Karpas-422 (cell line): ENCODE measurements at regions not wholly inside any gene's neighbourhood (a gene's known extent, or its start where the extent isn't known, plus 50 kb on each side); places are given as distances from the start of the nearest gene placed in this dataset.
"Not testable (repeated sequence)": the region's sequence is repeated elsewhere in the genome, so short reads cannot be mapped to it uniquely, and the experiment has no call there.

Experiments used
- DNase-seq: peaks from one replicate; pipeline ENCODE4 v3.0.0-alpha.2; 2015
- H2AFZ ChIP-seq: fragments of 200-600 bp; sonication (generic); 2 replicates; pipeline ENCODE4 v1.6.1; 2014; ENCODE audit warnings: antibody characterized with exemption, low read length, mixed read lengths
- H3K27ac ChIP-seq: fragments of 200-600 bp; sonication (generic); 2 replicates; pipeline ENCODE4 v1.5.1; 2014; ENCODE audit warnings: mild to moderate bottlenecking, low read length, moderate library complexity
- H3K27me3 ChIP-seq: fragments of 200-600 bp; sonication (generic); 2 replicates; pipeline ENCODE4 v1.6.1; 2014; ENCODE audit warnings: low read length, mixed read lengths
- H3K36me3 ChIP-seq: fragments of 200-600 bp; sonication (generic); 2 replicates; pipeline ENCODE4 v1.6.1; 2014; ENCODE audit warnings: low read length, mixed read lengths; ENCODE audit not compliant: insufficient read depth
- H3K4me1 ChIP-seq: fragments of 200-600 bp; sonication (generic); 2 replicates; pipeline ENCODE4 v1.6.1; 2014; ENCODE audit warnings: mild to moderate bottlenecking, low read length, mixed read lengths
- H3K4me2 ChIP-seq: fragments of 200-600 bp; sonication (generic); 2 replicates; pipeline ENCODE4 v1.6.1; 2014; ENCODE audit warnings: low read length, low read depth, mild to moderate bottlenecking; ENCODE audit not compliant: poor library complexity, severe bottlenecking
- H3K4me3 ChIP-seq: fragments of 200-600 bp; sonication (generic); 2 replicates; pipeline ENCODE4 v1.5.1; 2014; ENCODE audit warnings: mild to moderate bottlenecking, antibody characterized with exemption, low read length, mixed read lengths
- H3K79me2 ChIP-seq: fragments of 200-600 bp; sonication (generic); 2 replicates; pipeline ENCODE4 v1.6.1; 2014; ENCODE audit warnings: mild to moderate bottlenecking, low read length, mixed read lengths
- H3K9ac ChIP-seq: fragments of 200-600 bp; sonication (generic); 2 replicates; pipeline ENCODE4 v1.6.0; 2014; ENCODE audit warnings: low read length
- H3K9me2 ChIP-seq: fragments of 200-600 bp; sonication (generic), shearing (Covaris generic); replicated peaks from 2 replicates; pipeline ENCODE4 v1.6.0; 2014; ENCODE audit warnings: mild to moderate bottlenecking, low read length, moderate library complexity; ENCODE audit not compliant: insufficient read depth
- H3K9me3 ChIP-seq: fragments of 300-700, 200-600 bp; sonication (generic); 2 replicates; pipeline ENCODE4 v1.6.1; 2014; ENCODE audit warnings: low read length, mixed read lengths
- H4K20me1 ChIP-seq: fragments of 200-600 bp; sonication (generic); 2 replicates; pipeline ENCODE4 v1.6.1; 2014; ENCODE audit warnings: mild to moderate bottlenecking, antibody characterized with exemption, low read length, low read depth; ENCODE audit not compliant: insufficient read depth

GRCh38 chr17:63082273-63082861 is 116.3 kb downstream of the TANC2 start:
- Histone ChIP-seq H3K79me2 (no peaks in the 10 kb centered on the region), H3K9me3 (0 out of 2 replicates have a peak, but pooled peaks cover 3% of the 10 kb centered on the region), H3K4me1 (no peaks in the 10 kb centered on the region), H3K27me3 (no peaks in the 10 kb centered on the region), H2AFZ (no peak overlapping the region), H3K9ac (no peak overlapping the region), H3K27ac (no peak overlapping the region), H3K9me2 (no peaks in the 10 kb centered on the region), H4K20me1 (peaks cover 22% of the 10 kb centered on the region), H3K4me3 (no peak overlapping the region), H3K36me3 (no peaks in the 10 kb centered on the region), H3K4me2 (no peak overlapping the region)
- peak; percentile 56 for DNase-seq

DNA sequence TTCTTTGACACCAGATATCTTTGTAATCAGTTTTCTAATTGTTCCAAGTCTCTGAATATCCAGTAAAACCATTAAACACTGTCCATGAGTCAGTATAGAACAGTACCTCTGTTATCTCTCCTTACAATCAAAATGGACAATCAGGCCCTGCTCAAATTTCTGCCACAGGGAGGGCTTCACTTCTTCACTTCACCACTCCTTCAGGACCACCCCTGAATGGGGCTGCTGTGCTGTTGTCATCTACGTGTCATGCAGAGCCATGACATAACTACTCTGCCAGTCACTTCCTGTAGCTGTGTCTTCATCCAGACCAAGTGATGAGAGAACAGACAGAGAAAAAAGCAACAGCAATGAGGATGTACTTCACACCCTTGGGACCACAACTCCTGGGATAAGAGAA is 116.9 kb downstream of the TANC2 start:
- no peaks in the 10 kb centered on the region for H3K79me2 ChIP-seq
- DNase-seq: no peak
- H3K27ac ChIP-seq: no peak overlapping the region

GRCh38 chr17:63086483-63087185 is 120.6 kb downstream of the TANC2 start:
- 0 out of 2 replicates have a peak, but pooled peaks cover 7% of the 10 kb centered on the region for H4K20me1 ChIP-seq
- no peak overlapping the region for H2AFZ ChIP-seq

More for the DNA sequence above, 116.9 kb downstream of the TANC2 start:
- Histone ChIP-seq H3K9me2 (no peaks in the 10 kb centered on the region), H2AFZ (no peak overlapping the region), H3K4me3 (no peak overlapping the region), H3K27me3 (no peaks in the 10 kb centered on the region), H3K36me3 (no peaks in the 10 kb centered on the region), H3K4me1 (no peaks in the 10 kb centered on the region), H3K4me2 (no peak overlapping the region), H3K9me3 (0 out of 2 replicates have a peak, but pooled peaks cover 3% of the 10 kb centered on the region), H4K20me1 (peaks cover 22% of the 10 kb centered on the region), H3K9ac (no peak overlapping the region)

DNA sequence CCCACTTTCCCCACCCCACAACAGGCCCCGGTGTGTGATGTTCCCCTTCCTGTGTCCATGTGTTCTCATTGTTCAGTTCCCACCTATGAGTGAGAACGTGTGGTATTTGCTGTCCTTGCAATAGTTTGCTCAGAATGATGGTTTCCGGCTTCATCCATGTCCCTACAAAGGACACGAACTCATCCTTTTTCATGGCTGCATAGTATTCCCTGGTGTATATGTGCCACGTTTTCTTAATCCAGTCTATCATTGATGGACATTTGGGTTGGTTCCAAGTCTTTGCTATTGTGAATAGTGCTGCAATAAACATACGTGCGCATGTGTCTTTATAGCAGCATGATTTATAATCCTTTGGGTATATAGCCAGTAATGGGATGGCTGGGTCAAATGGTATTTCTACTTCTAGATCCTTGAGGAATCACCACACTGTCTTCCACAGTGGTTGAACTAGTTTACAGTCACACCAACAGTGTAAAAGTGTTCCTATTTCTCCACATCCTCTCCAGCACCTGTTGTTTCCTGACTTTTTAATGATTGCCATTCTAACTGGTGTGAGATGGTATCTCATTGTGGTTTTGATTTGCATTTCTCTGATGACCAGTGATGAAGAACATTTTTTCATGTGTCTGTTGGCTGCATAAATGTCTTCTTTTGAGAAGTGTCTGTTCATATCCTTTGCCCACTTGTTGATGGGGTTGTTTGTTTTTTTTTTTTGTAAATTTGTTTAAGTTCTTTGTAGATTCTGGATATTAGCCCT is 124.5 kb downstream of the TANC2 start:
- H3K9me2 ChIP-seq, H3K36me3 ChIP-seq, H3K9me3 ChIP-seq, DNase-seq, H2AFZ ChIP-seq, H3K4me1 ChIP-seq, H3K27me3 ChIP-seq, H3K79me2 ChIP-seq, H3K9ac ChIP-seq, H3K4me2 ChIP-seq, H3K27ac ChIP-seq, H3K4me3 ChIP-seq, H4K20me1 ChIP-seq: not testable (repeated sequence)

More at GRCh38 chr17:63086483-63087185, 120.6 kb downstream of the TANC2 start:
- no peak for DNase-seq
- Histone ChIP-seq H3K4me3 (no peak overlapping the region), H3K9ac (no peak overlapping the region), H3K9me2 (no peaks in the 10 kb centered on the region), H3K27me3 (no peaks in the 10 kb centered on the region), H3K4me1 (no peaks in the 10 kb centered on the region), H3K4me2 (no peak overlapping the region), H3K79me2 (no peaks in the 10 kb centered on the region), H3K36me3 (no peaks in the 10 kb centered on the region), H3K9me3 (0 out of 2 replicates have a peak, but pooled peaks cover 3% of the 10 kb centered on the region), H3K27ac (no peak overlapping the region)

DNA sequence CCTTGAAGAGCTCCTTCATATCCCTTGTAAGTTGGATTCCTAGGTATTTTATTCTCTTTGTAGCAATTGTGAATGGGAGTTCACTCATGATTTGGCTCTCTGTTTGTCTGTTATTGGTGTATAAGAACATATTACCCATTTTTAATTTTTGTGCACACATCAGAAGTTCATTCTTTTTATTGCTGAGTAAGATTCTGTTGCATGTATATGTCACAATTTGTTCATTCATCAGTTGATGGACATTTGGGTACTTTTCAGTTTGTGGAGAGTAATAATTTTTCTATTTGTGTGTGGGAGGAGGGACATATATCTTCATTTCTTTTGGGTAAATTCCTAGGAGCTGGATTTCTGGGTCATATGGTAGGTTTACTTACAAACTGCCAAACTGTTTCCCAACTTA is 125.9 kb downstream of the TANC2 start:
- H3K27ac ChIP-seq, H4K20me1 ChIP-seq, H3K36me3 ChIP-seq, H3K4me1 ChIP-seq, H3K27me3 ChIP-seq, H3K9ac ChIP-seq, H3K4me3 ChIP-seq, H3K4me2 ChIP-seq, H3K9me2 ChIP-seq, DNase-seq, H2AFZ ChIP-seq, H3K79me2 ChIP-seq, H3K9me3 ChIP-seq: not testable (repeated sequence)

DNA sequence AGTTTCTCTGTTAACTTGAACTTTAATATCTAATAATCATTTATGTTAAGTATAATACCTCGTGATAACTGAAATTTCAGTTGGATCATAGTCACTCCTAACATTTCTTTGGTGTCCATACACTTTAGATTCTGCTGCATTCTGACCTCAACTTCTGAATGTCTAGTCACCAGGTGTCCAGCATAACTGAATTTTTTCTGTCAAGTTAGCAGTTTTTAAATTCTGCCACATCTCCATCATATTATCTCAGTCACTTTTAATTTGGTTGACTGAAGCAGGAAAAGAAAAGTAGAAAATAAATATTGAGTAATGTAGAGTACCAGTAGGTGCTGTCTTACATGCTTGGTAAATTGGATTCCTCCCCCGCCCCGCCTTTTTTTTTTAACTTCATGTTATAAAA is 128.6 kb downstream of the TANC2 start:
- Histone ChIP-seq H3K4me2 (no peak overlapping the region), H3K27me3 (no peaks in the 10 kb centered on the region), H4K20me1 (no peaks in the 10 kb centered on the region; the same call in 1 of the 2 replicates), H3K9ac (no peak overlapping the region), H3K36me3 (no peaks in the 10 kb centered on the region), H3K4me3 (no peak overlapping the region), H2AFZ (no peak overlapping the region), H3K79me2 (no peaks in the 10 kb centered on the region), H3K4me1 (peaks cover 8% of the 10 kb centered on the region), H3K27ac (no peak overlapping the region), H3K9me2 (no peaks in the 10 kb centered on the region), H3K9me3 (no peaks in the 10 kb centered on the region)
- DNase-seq: no peak

DNA sequence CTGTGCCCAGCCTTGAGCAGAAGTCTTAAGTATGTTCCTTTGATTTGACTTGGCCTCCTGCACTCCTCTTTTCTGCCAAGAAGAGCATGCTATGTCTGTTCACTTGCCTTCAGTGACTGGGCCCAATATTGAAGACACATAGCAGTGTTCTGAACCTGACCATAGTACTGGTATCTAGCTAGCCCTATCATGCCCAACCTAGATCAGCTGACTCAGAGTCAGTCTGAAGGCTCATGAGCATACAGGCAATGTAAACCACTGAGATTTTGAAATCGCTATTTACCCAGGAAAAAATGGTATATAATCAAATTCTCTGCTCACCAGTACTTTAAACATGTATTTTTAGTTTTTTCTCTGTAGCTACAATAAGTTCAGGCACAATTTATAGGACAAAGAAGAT is 129.4 kb downstream of the TANC2 start:
- no peak overlapping the region for H3K4me2 ChIP-seq
- peaks cover 8% of the 10 kb centered on the region for H3K4me1 ChIP-seq
- no peaks in the 10 kb centered on the region for H3K27me3 ChIP-seq
- no peaks in the 10 kb centered on the region for H3K79me2 ChIP-seq
- no peaks in the 10 kb centered on the region for H3K36me3 ChIP-seq
- H3K4me3 ChIP-seq: no peak overlapping the region
- H4K20me1 ChIP-seq: no peaks in the 10 kb centered on the region; the same call in 1 of the 2 replicates
- H3K9me3 ChIP-seq: no peaks in the 10 kb centered on the region
- no peak overlapping the region for H2AFZ ChIP-seq
- no peak for DNase-seq
- no peaks in the 10 kb centered on the region for H3K9me2 ChIP-seq
- no peak overlapping the region for H3K27ac ChIP-seq
- H3K9ac ChIP-seq: no peak overlapping the region

DNA sequence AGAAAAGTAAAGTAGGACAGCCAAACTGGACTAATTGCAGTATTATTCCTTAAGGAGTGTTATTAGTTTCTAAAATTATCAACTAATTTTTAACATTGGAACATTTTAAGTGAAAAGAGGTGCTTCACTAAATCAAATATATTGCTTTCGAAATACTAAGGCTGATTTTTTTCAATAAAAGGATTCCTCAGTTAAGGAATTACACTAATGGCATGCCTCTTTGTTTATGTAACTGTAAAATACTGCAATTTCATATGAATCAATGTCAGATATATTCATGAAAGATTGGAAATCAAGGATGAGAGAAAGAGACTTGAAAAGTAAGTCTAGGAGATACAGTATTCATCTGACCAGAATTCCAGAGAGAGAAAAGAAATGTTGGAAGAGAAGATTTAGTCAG is 129.8 kb downstream of the TANC2 start:
- Histone ChIP-seq H3K27me3 (no peaks in the 10 kb centered on the region), H3K4me3 (no peak overlapping the region), H3K4me1 (peaks cover 8% of the 10 kb centered on the region), H3K9me3 (no peaks in the 10 kb centered on the region), H3K9me2 (no peaks in the 10 kb centered on the region), H3K36me3 (no peaks in the 10 kb centered on the region), H3K79me2 (no peaks in the 10 kb centered on the region), H3K9ac (no peak overlapping the region), H3K27ac (no peak overlapping the region), H2AFZ (no peak overlapping the region), H4K20me1 (no peaks in the 10 kb centered on the region; the same call in 1 of the 2 replicates), H3K4me2 (no peak overlapping the region)
- no peak for DNase-seq
